ENCODE measurements at regions not wholly inside any gene's neighbourhood (a gene's known extent, or its start where the extent isn't known, plus 50 kb on each side); places are given as distances from the start of the nearest gene placed in this dataset.

- BruUV-seq (replicated peaks) = no TSS peak
- Mint-ChIP-seq H3K27me3 (ENCODE audit: insufficient read depth, unreplicated experiment) (no peaks in the 10 kb centered on the region), H3K36me3 (ENCODE audit: insufficient read depth, unreplicated experiment) (no peaks in the 10 kb centered on the region), H3K27ac (ENCODE audit: low read depth, unreplicated experiment) (no peak overlapping the region), H3K9me3 (ENCODE audit: unreplicated experiment) (no peaks in the 10 kb centered on the region), H3K4me1 (ENCODE audit: insufficient read depth, unreplicated experiment) (peaks cover 16% of the 10 kb centered on the region), H3K4me3 (ENCODE audit: unreplicated experiment) (no peak overlapping the region)
- ChIA-PET CTCF (interaction anchor here (6.0 kb wide), 1 partner anchor 632 kb away, joined by 68 read pairs; no protein-coding TSS in a partner anchor), POLR2A (no interaction called here)
- TF ChIP-seq, protein P1, sequence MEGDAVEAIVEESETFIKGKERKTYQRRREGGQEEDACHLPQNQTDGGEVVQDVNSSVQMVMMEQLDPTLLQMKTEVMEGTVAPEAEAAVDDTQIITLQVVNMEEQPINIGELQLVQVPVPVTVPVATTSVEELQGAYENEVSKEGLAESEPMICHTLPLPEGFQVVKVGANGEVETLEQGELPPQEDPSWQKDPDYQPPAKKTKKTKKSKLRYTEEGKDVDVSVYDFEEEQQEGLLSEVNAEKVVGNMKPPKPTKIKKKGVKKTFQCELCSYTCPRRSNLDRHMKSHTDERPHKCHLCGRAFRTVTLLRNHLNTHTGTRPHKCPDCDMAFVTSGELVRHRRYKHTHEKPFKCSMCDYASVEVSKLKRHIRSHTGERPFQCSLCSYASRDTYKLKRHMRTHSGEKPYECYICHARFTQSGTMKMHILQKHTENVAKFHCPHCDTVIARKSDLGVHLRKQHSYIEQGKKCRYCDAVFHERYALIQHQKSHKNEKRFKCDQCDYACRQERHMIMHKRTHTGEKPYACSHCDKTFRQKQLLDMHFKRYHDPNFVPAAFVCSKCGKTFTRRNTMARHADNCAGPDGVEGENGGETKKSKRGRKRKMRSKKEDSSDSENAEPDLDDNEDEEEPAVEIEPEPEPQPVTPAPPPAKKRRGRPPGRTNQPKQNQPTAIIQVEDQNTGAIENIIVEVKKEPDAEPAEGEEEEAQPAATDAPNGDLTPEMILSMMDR (IDR thresholded peaks at IDR 0.05; ENCODE audit: unreplicated experiment) = no peak
- DNase-seq (ENCODE audit: unreplicated experiment) = no peak
- intact Hi-C loops (cut with micrococcal nuclease) = loop anchor here (10.0 kb wide), 2 partner anchors 107 to 663 kb away; no protein-coding TSS in a partner anchor
Measured at GRCh38 chr1:87957331-87957730, 628.7 kb downstream of the LMO4 start.

DNA sequence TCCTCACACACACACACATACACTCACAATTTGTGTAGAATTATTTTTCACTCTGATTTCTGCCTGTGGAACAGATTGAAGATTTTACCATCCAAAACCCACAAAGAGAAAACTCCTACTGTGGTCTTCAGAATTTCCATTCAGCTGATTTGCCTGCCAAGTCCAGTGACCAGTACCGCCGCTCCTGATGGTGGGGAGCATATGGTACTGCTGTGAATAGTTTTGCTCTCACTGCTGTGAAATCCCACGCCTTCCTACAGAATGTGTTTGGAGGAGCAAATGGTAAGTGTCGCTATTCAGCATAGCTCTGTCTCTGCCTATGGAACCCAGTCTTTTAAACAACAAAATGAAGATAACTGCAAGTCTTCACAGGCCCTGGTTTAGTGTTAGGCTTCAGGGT is 629.5 kb downstream of the LMO4 start:
- DNase-seq (ENCODE audit: unreplicated experiment) = no peak
- intact Hi-C loops (cut with micrococcal nuclease) = loop anchor here (10.0 kb wide), 2 partner anchors 107 to 663 kb away; no protein-coding TSS in a partner anchor
- Mint-ChIP-seq H3K27me3 (ENCODE audit: insufficient read depth, unreplicated experiment) (no peaks in the 10 kb centered on the region), H3K4me3 (ENCODE audit: unreplicated experiment) (no peak overlapping the region), H3K36me3 (ENCODE audit: insufficient read depth, unreplicated experiment) (no peaks in the 10 kb centered on the region), H3K9me3 (ENCODE audit: unreplicated experiment) (no peaks in the 10 kb centered on the region), H3K27ac (ENCODE audit: low read depth, unreplicated experiment) (no peak overlapping the region), H3K4me1 (ENCODE audit: insufficient read depth, unreplicated experiment) (peaks cover 16% of the 10 kb centered on the region)
- BruUV-seq (replicated peaks) = no TSS peak
- ChIA-PET CTCF (no interaction called here), POLR2A (interaction anchor here (0.6 kb wide), 1 partner anchor 25 kb away, joined by 3 read pairs; no protein-coding TSS in a partner anchor)
- TF ChIP-seq, protein P1 (IDR thresholded peaks at IDR 0.05; ENCODE audit: unreplicated experiment) = no peak

DNA sequence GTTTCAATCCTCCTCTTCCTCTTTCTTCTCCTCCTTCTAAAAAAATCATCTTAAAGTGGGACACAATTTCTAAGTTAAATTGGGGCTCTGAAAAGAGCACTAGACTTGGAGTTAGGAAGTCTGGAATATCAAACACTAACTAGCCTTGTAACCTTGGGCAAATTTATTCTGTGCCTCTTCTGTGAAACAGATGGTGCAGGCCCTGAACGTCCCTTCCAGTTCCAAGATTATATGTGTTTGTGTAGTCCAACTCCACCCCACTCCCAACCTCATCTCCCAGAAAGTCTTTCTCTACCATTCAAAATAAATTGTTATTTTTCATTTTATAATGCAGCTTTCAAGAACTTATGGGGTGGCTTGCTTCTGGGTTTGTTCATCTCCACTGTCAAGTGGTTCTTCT is 630.0 kb downstream of the LMO4 start:
- TF ChIP-seq, protein P1 (IDR thresholded peaks at IDR 0.05; ENCODE audit: unreplicated experiment) = no peak
- ChIA-PET CTCF (no interaction called here), POLR2A (interaction anchor here (0.6 kb wide), 1 partner anchor 25 kb away, joined by 3 read pairs; no protein-coding TSS in a partner anchor)
- Mint-ChIP-seq H3K9me3 (ENCODE audit: unreplicated experiment) (no peaks in the 10 kb centered on the region), H3K4me1 (ENCODE audit: insufficient read depth, unreplicated experiment) (peaks cover 19% of the 10 kb centered on the region), H3K27ac (ENCODE audit: low read depth, unreplicated experiment) (no peak overlapping the region), H3K36me3 (ENCODE audit: insufficient read depth, unreplicated experiment) (no peaks in the 10 kb centered on the region), H3K4me3 (ENCODE audit: unreplicated experiment) (no peak overlapping the region), H3K27me3 (ENCODE audit: insufficient read depth, unreplicated experiment) (no peaks in the 10 kb centered on the region)
- BruUV-seq (replicated peaks) = no TSS peak
- intact Hi-C loops (cut with micrococcal nuclease) = loop anchor here (10.0 kb wide), 2 partner anchors 106 to 664 kb away; no protein-coding TSS in a partner anchor
- DNase-seq (ENCODE audit: unreplicated experiment) = no peak

DNA sequence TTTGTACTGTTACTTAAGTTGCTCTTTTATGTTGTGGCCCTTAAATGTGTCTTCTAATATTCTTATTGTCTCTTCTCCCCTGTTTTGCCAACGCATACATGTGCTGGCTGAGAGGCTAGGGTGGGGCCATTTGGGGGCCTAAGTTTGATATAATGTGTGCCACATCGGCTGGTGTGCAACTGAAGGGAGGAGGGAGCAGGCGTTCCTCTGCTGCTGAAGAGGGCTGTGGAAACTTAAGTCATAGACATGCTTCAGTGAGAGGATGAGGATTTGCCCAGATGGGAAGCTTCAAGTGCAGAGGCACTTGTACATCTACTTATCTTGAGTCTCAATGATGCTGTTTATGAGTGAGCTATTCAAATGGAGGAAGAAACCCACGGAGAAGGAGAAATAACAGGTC is 630.6 kb downstream of the LMO4 start:
- ChIA-PET POLR2A (no interaction called here), CTCF (no interaction called here)
- Mint-ChIP-seq H3K36me3 (ENCODE audit: insufficient read depth, unreplicated experiment) (no peaks in the 10 kb centered on the region), H3K27ac (ENCODE audit: low read depth, unreplicated experiment) (no peak overlapping the region), H3K9me3 (ENCODE audit: unreplicated experiment) (no peaks in the 10 kb centered on the region), H3K27me3 (ENCODE audit: insufficient read depth, unreplicated experiment) (no peaks in the 10 kb centered on the region), H3K4me1 (ENCODE audit: insufficient read depth, unreplicated experiment) (peaks cover 16% of the 10 kb centered on the region), H3K4me3 (ENCODE audit: unreplicated experiment) (no peak overlapping the region)
- intact Hi-C loops (cut with micrococcal nuclease) = loop anchor here (10.0 kb wide), 2 partner anchors 106 to 664 kb away; no protein-coding TSS in a partner anchor
- BruUV-seq (replicated peaks) = no TSS peak
- TF ChIP-seq, protein P1 (IDR thresholded peaks at IDR 0.05; ENCODE audit: unreplicated experiment) = no peak
- DNase-seq (ENCODE audit: unreplicated experiment) = no peak

Measured in MCF 10A (cell line).